ENCODE measurements at regions not wholly inside any gene's neighbourhood (a gene's known extent, or its start where the extent isn't known, plus 50 kb on each side); places are given as distances from the start of the nearest gene placed in this dataset.

DNA sequence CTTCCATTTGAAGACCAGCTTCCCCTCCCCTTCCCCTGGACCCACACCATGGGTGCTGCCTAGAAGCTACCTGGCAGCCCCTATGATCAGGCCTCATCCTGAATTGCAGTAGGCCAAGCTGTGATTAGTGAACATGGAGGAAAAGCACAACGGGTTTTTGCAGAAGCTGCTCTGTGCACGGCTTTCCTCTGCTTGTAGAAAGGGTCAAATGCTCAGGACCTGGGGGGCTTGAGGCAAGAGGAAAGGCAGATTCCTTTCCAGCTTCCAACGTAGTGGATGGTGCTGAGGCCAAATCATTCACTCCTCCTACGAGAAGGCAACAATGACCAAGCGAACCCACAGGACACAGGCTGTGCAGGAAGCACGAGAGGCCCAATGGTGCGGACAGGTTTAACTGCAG is 410.3 kb upstream of the SHH start:
- Histone ChIP-seq H3K4me1 (no peaks in the 10 kb centered on the region), H3K27ac (no peak overlapping the region), H3K36me3 (no peaks in the 10 kb centered on the region), H3K4me3 (no peak overlapping the region), H3K27me3 (no peaks in the 10 kb centered on the region), H3K9me3 (no peaks in the 10 kb centered on the region)
- DNase-seq (ENCODE audit: low spot score in 2 of 2), result peak in 1 of 2 donors; percentile 30
- intact Hi-C loops (cut with DNase I), result no loop called here
- no peak for TF ChIP-seq CTCF (IDR thresholded peaks at IDR 0.05)

- no peak overlapping the region for H3K27ac ChIP-seq
- DNase-seq (ENCODE audit: low spot score in 2 of 2), result peak in 1 of 2 donors; percentile 9
- TF ChIP-seq CTCF (IDR thresholded peaks at IDR 0.05), result no peak
- H3K36me3 ChIP-seq, result no peaks in the 10 kb centered on the region
- intact Hi-C loops (cut with DNase I), result no loop called here
- no peaks in the 10 kb centered on the region for H3K27me3 ChIP-seq
- no peaks in the 10 kb centered on the region for H3K9me3 ChIP-seq
- no peak overlapping the region for H3K4me3 ChIP-seq
- H3K4me1 ChIP-seq, result no peaks in the 10 kb centered on the region
Observed at GRCh38 chr7:156222151-156222550, 409.9 kb upstream of the SHH start.

DNA sequence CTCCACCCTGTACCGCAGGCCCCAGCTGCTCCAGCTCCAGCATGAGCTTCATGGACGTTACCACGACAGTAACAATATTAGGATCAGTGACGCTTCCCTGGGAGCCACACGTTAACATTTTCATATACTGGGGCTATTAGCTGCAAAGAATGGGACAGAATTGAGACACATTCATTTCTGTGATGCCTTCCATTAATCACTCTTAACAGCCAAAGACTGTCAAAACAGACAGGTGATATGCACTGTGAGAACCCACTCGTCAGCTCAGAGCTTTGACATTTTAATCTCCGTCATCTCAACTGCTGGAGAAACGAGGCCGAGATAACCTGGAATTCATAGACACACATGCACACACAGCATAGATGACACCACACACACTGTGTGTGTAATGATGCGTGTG is 408.4 kb upstream of the SHH start:
- no peak for TF ChIP-seq CTCF (IDR thresholded peaks at IDR 0.05)
- intact Hi-C loops (cut with DNase I), result no loop called here
- Histone ChIP-seq H3K27me3 (no peaks in the 10 kb centered on the region), H3K27ac (no peak overlapping the region), H3K4me1 (no peaks in the 10 kb centered on the region), H3K4me3 (no peak overlapping the region), H3K36me3 (no peaks in the 10 kb centered on the region), H3K9me3 (no peaks in the 10 kb centered on the region)
- DNase-seq (ENCODE audit: low spot score in 2 of 2), result no peak

- H3K4me3 ChIP-seq, result no peak overlapping the region
- H3K4me1 ChIP-seq, result no peaks in the 10 kb centered on the region
- intact Hi-C loops (cut with DNase I), result no loop called here
- no peak overlapping the region for H3K27ac ChIP-seq
- peak in 1 of 2 donors; percentile 33 for DNase-seq (ENCODE audit: low spot score in 2 of 2)
- no peaks in the 10 kb centered on the region for H3K27me3 ChIP-seq
- no peaks in the 10 kb centered on the region for H3K9me3 ChIP-seq
- no peaks in the 10 kb centered on the region for H3K36me3 ChIP-seq
- TF ChIP-seq CTCF (IDR thresholded peaks at IDR 0.05), result no peak
Observed at GRCh38 chr7:156220078-156220605, 407.9 kb upstream of the SHH start.

GRCh38 chr7:156219307-156220077 is 407.2 kb upstream of the SHH start:
- peak in 1 of 2 donors; percentile 35 for DNase-seq (ENCODE audit: low spot score in 2 of 2)
- Histone ChIP-seq H3K4me1 (no peaks in the 10 kb centered on the region), H3K27ac (no peak overlapping the region), H3K4me3 (no peak overlapping the region), H3K27me3 (no peaks in the 10 kb centered on the region), H3K9me3 (no peaks in the 10 kb centered on the region), H3K36me3 (no peaks in the 10 kb centered on the region)
- TF ChIP-seq CTCF (IDR thresholded peaks at IDR 0.05), result no peak
- intact Hi-C loops (cut with DNase I), result no loop called here
